Calu3 (cell line): ENCODE measurements at regions not wholly inside any gene's neighbourhood (a gene's known extent, or its start where the extent isn't known, plus 50 kb on each side); places are given as distances from the start of the nearest gene placed in this dataset.

Experiments used
- BruUV-seq: library from RNA; stranded (reverse); fragments of 400-500 nt; replicated peaks from 2 replicates; lab custom pipeline; 2021; lab: Mats Ljungman, UMichigan
- CTCF ChIA-PET: fragments of 300-600 bp; sonication (Branson Sonifier 250); formaldehyde crosslinking; loops from one replicate; lab custom pipeline; 2022; ENCODE audit warnings: antibody characterized with exemption; lab: Charles Lee
- DNase-seq: peaks from one replicate; pipeline ENCODE4 v3.0.0; 2022
- H3K27ac Mint-ChIP-seq: one replicate; pipeline ENCODE4 v1.8.0; 2022; ENCODE audit warnings: mixed read lengths; ENCODE audit not compliant: unreplicated experiment
- H3K27me3 Mint-ChIP-seq: one replicate; pipeline ENCODE4 v1.8.0; 2022; ENCODE audit warnings: mixed read lengths; ENCODE audit not compliant: unreplicated experiment
- H3K36me3 Mint-ChIP-seq: one replicate; pipeline ENCODE4 v1.8.0; 2022; ENCODE audit warnings: mild to moderate bottlenecking, moderate library complexity, mixed read lengths; ENCODE audit not compliant: insufficient read depth, unreplicated experiment
- H3K4me1 Mint-ChIP-seq: one replicate; pipeline ENCODE4 v1.8.0; 2022; ENCODE audit warnings: mild to moderate bottlenecking, low read depth, mixed read lengths; ENCODE audit not compliant: unreplicated experiment
- H3K4me3 Mint-ChIP-seq: one replicate; pipeline ENCODE4 v1.8.0; 2022; ENCODE audit warnings: mild to moderate bottlenecking, low read depth, moderate library complexity, mixed read lengths; ENCODE audit not compliant: unreplicated experiment
- H3K9me3 Mint-ChIP-seq: one replicate; pipeline ENCODE4 v1.8.0; 2022; ENCODE audit warnings: low read depth, mixed read lengths; ENCODE audit not compliant: unreplicated experiment
- CTCF ChIP-seq: fragments of 200-600 bp; IDR thresholded peaks from one replicate; pipeline ENCODE4 v1.8.0; 2022; ENCODE audit warnings: antibody characterized with exemption; ENCODE audit not compliant: unreplicated experiment
- intact Hi-C: fragments of 100-400 bp; cut with micrococcal nuclease; formaldehyde crosslinking; loops from one replicate; pipeline ENCODE4 v1.10.0; 2022; ENCODE audit not compliant: unreplicated experiment

GRCh38 chr7:17558558-17559332 lies 260.3 kb downstream of the AHR start:
- CTCF ChIA-PET, result interaction anchor here (0.7 to 1.3 kb wide), 5 partner anchors 12 to 633 kb away, joined by 3 to 4 read pairs (median 3); no protein-coding TSS in a partner anchor
- Mint-ChIP-seq H3K27me3 (no peaks in the 10 kb centered on the region), H3K4me1 (peaks cover 70% of the 10 kb centered on the region), H3K36me3 (peaks cover 16% of the 10 kb centered on the region), H3K9me3 (peaks cover 4% of the 10 kb centered on the region), H3K27ac (peak overlapping the region; percentile 93), H3K4me3 (peak overlapping the region; percentile 62)
- BruUV-seq, result no TSS peak
- intact Hi-C loops, result loop anchor here (2.0 to 5.0 kb wide), 2 partner anchors 59 to 88 kb away; no protein-coding TSS in a partner anchor
- TF ChIP-seq CTCF, result no peak
- peak; percentile 21 for DNase-seq

- peak overlapping the region; percentile 62 for H3K4me3 Mint-ChIP-seq
- H3K9me3 Mint-ChIP-seq, result peaks cover 3% of the 10 kb centered on the region
- peaks cover 67% of the 10 kb centered on the region for H3K4me1 Mint-ChIP-seq
- peak overlapping the region; percentile 93 for H3K27ac Mint-ChIP-seq
- BruUV-seq, result no TSS peak
- H3K27me3 Mint-ChIP-seq, result no peaks in the 10 kb centered on the region
- DNase-seq, result no peak
- intact Hi-C loops, result loop anchor here (2.0 to 5.0 kb wide), 2 partner anchors 58 to 87 kb away; no protein-coding TSS in a partner anchor
- H3K36me3 Mint-ChIP-seq, result peaks cover 16% of the 10 kb centered on the region
- no peak for TF ChIP-seq CTCF
- CTCF ChIA-PET, result interaction anchor here (1.3 kb wide), 1 partner anchor 70 kb away, joined by 3 read pairs; no protein-coding TSS in a partner anchor
Measured at GRCh38 chr7:17559388-17559787, 260.9 kb downstream of the AHR start.

GRCh38 chr7:17560516-17560915 lies 262.1 kb downstream of the AHR start:
- Mint-ChIP-seq H3K4me1 (peaks cover 65% of the 10 kb centered on the region), H3K9me3 (no peaks in the 10 kb centered on the region), H3K27ac (peak overlapping the region; percentile 93), H3K36me3 (peaks cover 16% of the 10 kb centered on the region), H3K27me3 (no peaks in the 10 kb centered on the region), H3K4me3 (no peak overlapping the region)
- CTCF ChIA-PET, result interaction anchor here (0.6 to 0.8 kb wide), 2 partner anchors 58 to 88 kb away, joined by 3 read pairs; no protein-coding TSS in a partner anchor
- TF ChIP-seq CTCF, result no peak
- intact Hi-C loops, result no loop called here
- no peak for DNase-seq
- no TSS peak for BruUV-seq

- CTCF ChIA-PET, result interaction anchor here (0.6 to 0.8 kb wide), 2 partner anchors 57 to 87 kb away, joined by 3 read pairs; no protein-coding TSS in a partner anchor
- peaks cover 62% of the 10 kb centered on the region for H3K4me1 Mint-ChIP-seq
- intact Hi-C loops, result no loop called here
- H3K27me3 Mint-ChIP-seq, result no peaks in the 10 kb centered on the region
- DNase-seq, result no peak
- no peaks in the 10 kb centered on the region for H3K9me3 Mint-ChIP-seq
- peaks cover 16% of the 10 kb centered on the region for H3K36me3 Mint-ChIP-seq
- H3K4me3 Mint-ChIP-seq, result no peak overlapping the region
- TF ChIP-seq CTCF, result no peak
- BruUV-seq, result no TSS peak
- H3K27ac Mint-ChIP-seq, result peak overlapping the region; percentile 93
Measured at GRCh38 chr7:17560966-17561365, 262.5 kb downstream of the AHR start.
